ENCODE measurements at regions not wholly inside any gene's neighbourhood (a gene's known extent, or its start where the extent isn't known, plus 50 kb on each side); places are given as distances from the start of the nearest gene placed in this dataset.

DNA sequence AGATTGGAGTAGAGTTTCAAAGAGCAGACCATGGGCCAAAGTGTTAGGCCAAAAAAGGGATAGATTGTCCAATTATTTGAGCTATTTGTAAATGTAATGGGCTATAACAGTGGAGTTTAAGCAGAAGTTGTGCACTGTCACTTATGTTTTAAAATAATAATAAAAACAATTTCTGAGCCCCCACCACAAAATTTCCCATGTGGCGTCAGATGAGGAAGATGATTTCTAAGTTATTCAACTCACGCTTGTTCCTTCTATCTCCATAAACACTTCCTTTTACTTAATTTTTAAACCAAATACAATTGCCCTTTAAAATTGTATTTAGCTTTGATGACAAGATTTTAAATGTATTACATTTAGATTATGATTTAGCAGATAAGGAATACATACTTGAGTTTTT, 330.0 kb downstream of the PTPRC start:
- TF ChIP-seq EZH2 (IDR thresholded peaks at IDR 0.05; ENCODE audit: borderline replicate concordance, control insufficient read depth, low read depth, low read length), result no peak
- TF ChIP-seq, protein P1, sequence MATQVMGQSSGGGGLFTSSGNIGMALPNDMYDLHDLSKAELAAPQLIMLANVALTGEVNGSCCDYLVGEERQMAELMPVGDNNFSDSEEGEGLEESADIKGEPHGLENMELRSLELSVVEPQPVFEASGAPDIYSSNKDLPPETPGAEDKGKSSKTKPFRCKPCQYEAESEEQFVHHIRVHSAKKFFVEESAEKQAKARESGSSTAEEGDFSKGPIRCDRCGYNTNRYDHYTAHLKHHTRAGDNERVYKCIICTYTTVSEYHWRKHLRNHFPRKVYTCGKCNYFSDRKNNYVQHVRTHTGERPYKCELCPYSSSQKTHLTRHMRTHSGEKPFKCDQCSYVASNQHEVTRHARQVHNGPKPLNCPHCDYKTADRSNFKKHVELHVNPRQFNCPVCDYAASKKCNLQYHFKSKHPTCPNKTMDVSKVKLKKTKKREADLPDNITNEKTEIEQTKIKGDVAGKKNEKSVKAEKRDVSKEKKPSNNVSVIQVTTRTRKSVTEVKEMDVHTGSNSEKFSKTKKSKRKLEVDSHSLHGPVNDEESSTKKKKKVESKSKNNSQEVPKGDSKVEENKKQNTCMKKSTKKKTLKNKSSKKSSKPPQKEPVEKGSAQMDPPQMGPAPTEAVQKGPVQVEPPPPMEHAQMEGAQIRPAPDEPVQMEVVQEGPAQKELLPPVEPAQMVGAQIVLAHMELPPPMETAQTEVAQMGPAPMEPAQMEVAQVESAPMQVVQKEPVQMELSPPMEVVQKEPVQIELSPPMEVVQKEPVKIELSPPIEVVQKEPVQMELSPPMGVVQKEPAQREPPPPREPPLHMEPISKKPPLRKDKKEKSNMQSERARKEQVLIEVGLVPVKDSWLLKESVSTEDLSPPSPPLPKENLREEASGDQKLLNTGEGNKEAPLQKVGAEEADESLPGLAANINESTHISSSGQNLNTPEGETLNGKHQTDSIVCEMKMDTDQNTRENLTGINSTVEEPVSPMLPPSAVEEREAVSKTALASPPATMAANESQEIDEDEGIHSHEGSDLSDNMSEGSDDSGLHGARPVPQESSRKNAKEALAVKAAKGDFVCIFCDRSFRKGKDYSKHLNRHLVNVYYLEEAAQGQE (IDR thresholded peaks at IDR 0.05; ENCODE audit: low read depth, low read length), result no peak
- TF ChIP-seq SIN3A (IDR thresholded peaks at IDR 0.05; ENCODE audit: low read depth, low read length), result no peak
- TF ChIP-seq, protein P2, sequence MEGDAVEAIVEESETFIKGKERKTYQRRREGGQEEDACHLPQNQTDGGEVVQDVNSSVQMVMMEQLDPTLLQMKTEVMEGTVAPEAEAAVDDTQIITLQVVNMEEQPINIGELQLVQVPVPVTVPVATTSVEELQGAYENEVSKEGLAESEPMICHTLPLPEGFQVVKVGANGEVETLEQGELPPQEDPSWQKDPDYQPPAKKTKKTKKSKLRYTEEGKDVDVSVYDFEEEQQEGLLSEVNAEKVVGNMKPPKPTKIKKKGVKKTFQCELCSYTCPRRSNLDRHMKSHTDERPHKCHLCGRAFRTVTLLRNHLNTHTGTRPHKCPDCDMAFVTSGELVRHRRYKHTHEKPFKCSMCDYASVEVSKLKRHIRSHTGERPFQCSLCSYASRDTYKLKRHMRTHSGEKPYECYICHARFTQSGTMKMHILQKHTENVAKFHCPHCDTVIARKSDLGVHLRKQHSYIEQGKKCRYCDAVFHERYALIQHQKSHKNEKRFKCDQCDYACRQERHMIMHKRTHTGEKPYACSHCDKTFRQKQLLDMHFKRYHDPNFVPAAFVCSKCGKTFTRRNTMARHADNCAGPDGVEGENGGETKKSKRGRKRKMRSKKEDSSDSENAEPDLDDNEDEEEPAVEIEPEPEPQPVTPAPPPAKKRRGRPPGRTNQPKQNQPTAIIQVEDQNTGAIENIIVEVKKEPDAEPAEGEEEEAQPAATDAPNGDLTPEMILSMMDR (IDR thresholded peaks at IDR 0.05 in 2 of 3, conservative IDR thresholded peaks at IDR 0.05 in 1 of 3; ENCODE audit: control insufficient read depth in 2 of 3, extremely low read depth in 1 of 3, insufficient read depth in 1 of 3, low read depth in 3 of 3, low read length in 3 of 3), result no peak
- TF ChIP-seq ZNF384 (IDR thresholded peaks at IDR 0.05; ENCODE audit: borderline replicate concordance, low read depth, low read length), result no peak
- no peak for TF ChIP-seq POLR2AphosphoS5 (IDR thresholded peaks at IDR 0.05; ENCODE audit: low read length)
- TF ChIP-seq KDM1A (IDR thresholded peaks at IDR 0.05; ENCODE audit: borderline replicate concordance), result no peak
- no peak for TF ChIP-seq POLR2A (IDR thresholded peaks at IDR 0.05; ENCODE audit: low read depth, low read length)
